GM12864 (cell line): ENCODE measurements at regions not wholly inside any gene's neighbourhood (a gene's known extent, or its start where the extent isn't known, plus 50 kb on each side); places are given as distances from the start of the nearest gene placed in this dataset.

Experiments used
- DNase-seq: peaks from one replicate; pipeline ENCODE4 v3.0.0-alpha.2; 2011; ENCODE audit warnings: low read depth
- H3K4me3 ChIP-seq: 2 replicates; pipeline ENCODE4 v1.5.1; 2011; ENCODE audit warnings: mild to moderate bottlenecking, low read depth, low read length, control low read depth
- CTCF ChIP-seq: IDR thresholded peaks from 2 replicates; pipeline ENCODE4 v1.5.1; 2011; ENCODE audit warnings: low read depth, mild to moderate bottlenecking, moderate library complexity, low read length, control low read depth, inconsistent platforms; ENCODE audit errors: missing control alignments

GRCh38 chr5:67434466-67434865, 237.9 kb upstream of the CD180 start:
- no peak for DNase-seq
- no peak overlapping the region for H3K4me3 ChIP-seq
- no peak for TF ChIP-seq CTCF

- no peak for DNase-seq
- H3K4me3 ChIP-seq = no peak overlapping the region
- TF ChIP-seq CTCF = no peak
These were observed 236.0 kb upstream of the CD180 start for GRCh38 chr5:67432606-67433005.

GRCh38 chr5:67431191-67431590, 234.6 kb upstream of the CD180 start:
- no peak for TF ChIP-seq CTCF
- no peak overlapping the region for H3K4me3 ChIP-seq
- DNase-seq = no peak

- no peak for DNase-seq
These were observed 231.3 kb upstream of the CD180 start for GRCh38 chr5:67427850-67428298.

DNA sequence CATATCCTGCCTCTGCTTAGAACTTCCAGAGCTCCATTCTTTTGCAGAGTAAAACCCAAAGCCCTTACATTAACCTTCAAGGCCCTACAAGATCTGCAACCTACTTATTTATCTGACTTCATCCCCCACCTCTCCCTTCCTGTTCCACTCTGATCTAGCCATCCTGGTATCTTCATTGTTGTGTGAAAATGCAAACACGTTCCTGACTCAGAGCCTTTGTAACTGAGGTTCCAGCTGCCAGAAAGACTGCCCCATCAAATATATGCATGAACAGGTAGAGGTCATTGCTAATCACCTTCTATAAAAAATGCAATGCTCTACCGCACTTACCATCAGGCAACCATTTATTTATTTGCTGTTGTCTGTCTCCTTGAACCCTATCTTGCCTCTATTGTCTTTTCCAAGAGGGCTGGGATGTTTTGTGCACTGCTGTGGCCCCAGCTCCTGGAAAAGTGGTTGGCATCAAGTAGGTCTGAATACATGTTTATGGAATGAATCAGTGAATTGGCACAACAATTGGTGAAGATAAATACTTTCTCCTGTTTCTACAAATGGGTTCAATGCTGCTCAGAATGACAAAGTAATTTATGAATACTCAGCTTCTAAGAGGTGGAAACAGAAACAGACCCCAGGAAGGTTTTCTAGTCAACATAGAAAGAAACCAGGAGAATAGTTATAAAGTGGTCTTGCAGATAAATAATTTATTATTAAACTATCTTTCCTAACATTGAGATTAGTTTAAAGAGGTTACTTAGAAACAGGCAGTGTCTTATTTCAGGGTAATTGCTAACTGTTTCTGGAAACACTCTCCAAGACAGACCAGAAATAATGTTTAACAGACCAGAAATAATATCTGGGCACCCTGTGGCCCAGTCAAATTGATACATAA, 230.6 kb upstream of the CD180 start:
- no peak for DNase-seq
- no peak for TF ChIP-seq CTCF

More at GRCh38 chr5:67427850-67428298, 231.3 kb upstream of the CD180 start:
- TF ChIP-seq CTCF = no peak
- H3K4me3 ChIP-seq = no peak overlapping the region

DNA sequence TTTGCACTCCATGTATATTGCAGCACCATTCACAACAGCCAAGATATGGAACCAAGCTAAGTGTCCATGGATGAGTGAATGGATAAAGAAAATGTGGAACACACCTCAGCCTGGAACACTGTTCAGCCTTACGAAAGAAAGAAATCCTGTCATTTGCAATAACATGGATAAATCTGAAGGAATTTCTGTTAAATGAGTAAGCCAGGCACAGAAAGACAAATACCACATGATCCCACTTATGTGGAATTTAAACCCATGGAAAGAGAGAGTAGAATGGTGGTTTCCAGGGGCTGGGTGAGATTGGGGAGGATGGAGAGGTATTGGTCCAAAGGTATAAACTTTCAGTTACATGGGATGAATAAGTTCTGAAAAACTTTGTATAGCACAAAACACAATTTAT, 228.9 kb upstream of the CD180 start:
- no peak for DNase-seq
- TF ChIP-seq CTCF = no peak
- no peak overlapping the region for H3K4me3 ChIP-seq

More for the DNA sequence above, 230.6 kb upstream of the CD180 start:
- no peak overlapping the region for H3K4me3 ChIP-seq

- DNase-seq = no peak
- TF ChIP-seq CTCF = no peak
- no peak overlapping the region for H3K4me3 ChIP-seq
These were observed 221.2 kb upstream of the CD180 start for GRCh38 chr5:67417839-67418238.
